Mucosa of descending colon (tissue), 3 donors: ENCODE measurements at regions not wholly inside any gene's neighbourhood (a gene's known extent, or its start where the extent isn't known, plus 50 kb on each side); places are given as distances from the start of the nearest gene placed in this dataset.
A peak's percentile ranks its signal among the peaks of the same experiment; 100 is the strongest.

Experiments
- ATAC-seq: fragments of 200-7000 bp; cut with Tn5 transposase; one replicate; pipeline ENCODE4 v1.9.1; 2020; ENCODE audit warnings: mild to moderate bottlenecking, moderate library complexity
- DNase-seq, 3 donors: peaks; one replicate each; pipeline ENCODE4 v3.0.0-alpha.2; 2020
- H3K36me3 ChIP-seq: fragments of 200-600 bp; one replicate; pipeline ENCODE4 v1.8.0; 2021; ENCODE audit warnings: low read depth, mild to moderate bottlenecking
- H3K4me1 ChIP-seq: fragments of 200-600 bp; one replicate; pipeline ENCODE4 v1.8.0; 2021; ENCODE audit warnings: low read depth, mild to moderate bottlenecking
- H3K4me3 ChIP-seq: fragments of 200-600 bp; one replicate; pipeline ENCODE4 v1.8.0; 2021; ENCODE audit warnings: mild to moderate bottlenecking
- H3K9me3 ChIP-seq: fragments of 200-600 bp; one replicate; pipeline ENCODE4 v1.8.0; 2021; ENCODE audit warnings: mild to moderate bottlenecking
- intact Hi-C, 2 donors: fragments of 100-400 bp; cut with DNase I in 1 of 2; cut with micrococcal nuclease in 1 of 2; formaldehyde crosslinking; loops; one replicate each; pipeline versions ENCODE4 v1.11.0 to v1.11.1; 2022; cut with DNase I, micrococcal nuclease
- TF ChIP-seq, protein P1 (sequence below): fragments of 200-600 bp; IDR thresholded peaks from one replicate; pipeline ENCODE4 v1.8.0; 2022; ENCODE audit warnings: antibody characterized with exemption, mild to moderate bottlenecking
- donor health status: DM: no; HTN: no; CAD: no; lungs with moderate emphysema.
- donor health status: DM: no; HTN: no; CAD: no.
- donor health status: DM: no; HTN: yes; CAD: no.

DNA sequence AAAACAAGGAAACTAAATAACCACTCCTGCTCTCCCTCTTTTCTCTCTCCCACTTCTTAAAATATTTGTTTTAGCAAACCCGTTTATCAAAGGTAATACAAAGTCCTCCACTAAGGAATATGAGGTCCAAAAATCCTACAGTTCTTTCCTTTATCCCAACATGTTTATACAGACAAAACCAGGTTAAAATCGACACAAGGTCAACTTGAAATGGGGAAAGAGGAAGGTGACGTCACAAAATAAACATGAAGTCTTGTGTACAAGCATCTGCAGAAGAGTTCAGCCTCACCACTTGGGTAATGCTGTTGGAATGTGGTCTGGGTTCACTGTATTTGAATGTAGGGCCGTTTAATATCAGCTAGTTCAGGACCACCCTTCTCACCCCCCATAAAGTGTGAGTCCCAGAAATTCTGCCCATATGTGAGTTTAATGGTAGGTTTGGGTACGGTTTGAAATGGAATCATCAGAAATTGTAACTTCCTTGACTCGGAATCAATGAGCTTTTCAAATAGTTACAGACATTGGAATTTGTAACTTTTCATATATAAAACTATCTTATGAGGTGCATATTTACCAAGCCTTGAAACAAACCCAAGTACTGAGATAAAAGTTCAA is 120.0 kb upstream of the SLC38A2 start:
- H3K4me1 ChIP-seq = no peaks in the 10 kb centered on the region

DNA sequence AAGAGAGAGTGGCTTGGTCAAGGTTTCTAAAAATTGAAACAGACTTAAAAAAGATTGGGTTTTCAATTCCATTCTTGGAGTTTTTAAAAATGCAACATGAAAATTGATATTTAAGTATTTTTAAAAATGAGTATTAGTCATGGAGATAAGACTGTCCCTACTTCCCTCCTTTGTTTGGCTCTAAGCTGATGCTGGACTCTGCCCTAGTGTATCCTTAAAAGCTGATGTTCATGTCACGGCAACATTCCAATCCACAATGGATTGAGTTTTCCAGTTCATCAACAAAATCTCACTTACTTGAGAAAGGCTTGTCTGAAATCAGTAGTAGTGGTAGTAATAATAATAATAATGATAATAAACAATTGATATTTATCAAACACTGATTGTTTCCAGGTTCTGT is 119.0 kb upstream of the SLC38A2 start:
- TF ChIP-seq, protein P1, sequence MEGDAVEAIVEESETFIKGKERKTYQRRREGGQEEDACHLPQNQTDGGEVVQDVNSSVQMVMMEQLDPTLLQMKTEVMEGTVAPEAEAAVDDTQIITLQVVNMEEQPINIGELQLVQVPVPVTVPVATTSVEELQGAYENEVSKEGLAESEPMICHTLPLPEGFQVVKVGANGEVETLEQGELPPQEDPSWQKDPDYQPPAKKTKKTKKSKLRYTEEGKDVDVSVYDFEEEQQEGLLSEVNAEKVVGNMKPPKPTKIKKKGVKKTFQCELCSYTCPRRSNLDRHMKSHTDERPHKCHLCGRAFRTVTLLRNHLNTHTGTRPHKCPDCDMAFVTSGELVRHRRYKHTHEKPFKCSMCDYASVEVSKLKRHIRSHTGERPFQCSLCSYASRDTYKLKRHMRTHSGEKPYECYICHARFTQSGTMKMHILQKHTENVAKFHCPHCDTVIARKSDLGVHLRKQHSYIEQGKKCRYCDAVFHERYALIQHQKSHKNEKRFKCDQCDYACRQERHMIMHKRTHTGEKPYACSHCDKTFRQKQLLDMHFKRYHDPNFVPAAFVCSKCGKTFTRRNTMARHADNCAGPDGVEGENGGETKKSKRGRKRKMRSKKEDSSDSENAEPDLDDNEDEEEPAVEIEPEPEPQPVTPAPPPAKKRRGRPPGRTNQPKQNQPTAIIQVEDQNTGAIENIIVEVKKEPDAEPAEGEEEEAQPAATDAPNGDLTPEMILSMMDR = no peak
- intact Hi-C loops = no loop called here
- H3K9me3 ChIP-seq = no peaks in the 10 kb centered on the region
- ATAC-seq = no peak
- H3K4me1 ChIP-seq = no peaks in the 10 kb centered on the region
- H3K36me3 ChIP-seq = no peaks in the 10 kb centered on the region
- no peak overlapping the region for H3K4me3 ChIP-seq
- no peak for DNase-seq

More for the DNA sequence above, 120.0 kb upstream of the SLC38A2 start:
- Histone ChIP-seq H3K4me3 (no peak overlapping the region), H3K9me3 (no peaks in the 10 kb centered on the region), H3K36me3 (no peaks in the 10 kb centered on the region)
- intact Hi-C loops = no loop called here
- DNase-seq = no peak
- TF ChIP-seq, protein P1 = no peak
- ATAC-seq = peak; percentile 36

DNA sequence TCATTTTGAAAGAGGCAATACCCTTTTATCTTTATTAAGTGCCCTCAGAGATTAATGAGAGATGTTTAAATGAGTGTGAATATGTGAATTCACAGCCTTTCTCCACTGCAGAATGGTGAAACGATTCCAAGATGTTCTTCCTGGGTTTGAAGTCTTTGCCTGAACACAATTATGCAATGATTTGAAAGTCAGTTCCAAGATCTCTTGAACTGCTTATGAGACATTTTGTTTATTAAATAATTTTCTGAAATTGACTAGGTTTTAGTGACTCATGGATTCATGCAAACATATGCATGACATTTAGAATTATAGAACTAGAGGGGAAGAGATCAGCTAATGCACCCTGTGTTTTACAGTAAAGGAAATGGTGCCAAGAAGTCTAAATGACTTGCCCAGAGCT is 118.1 kb upstream of the SLC38A2 start:
- no peak for ATAC-seq
- Histone ChIP-seq H3K4me3 (no peak overlapping the region), H3K36me3 (no peaks in the 10 kb centered on the region), H3K9me3 (no peaks in the 10 kb centered on the region), H3K4me1 (no peaks in the 10 kb centered on the region)
- intact Hi-C loops = no loop called here
- TF ChIP-seq, protein P1 = no peak
- no peak for DNase-seq

DNA sequence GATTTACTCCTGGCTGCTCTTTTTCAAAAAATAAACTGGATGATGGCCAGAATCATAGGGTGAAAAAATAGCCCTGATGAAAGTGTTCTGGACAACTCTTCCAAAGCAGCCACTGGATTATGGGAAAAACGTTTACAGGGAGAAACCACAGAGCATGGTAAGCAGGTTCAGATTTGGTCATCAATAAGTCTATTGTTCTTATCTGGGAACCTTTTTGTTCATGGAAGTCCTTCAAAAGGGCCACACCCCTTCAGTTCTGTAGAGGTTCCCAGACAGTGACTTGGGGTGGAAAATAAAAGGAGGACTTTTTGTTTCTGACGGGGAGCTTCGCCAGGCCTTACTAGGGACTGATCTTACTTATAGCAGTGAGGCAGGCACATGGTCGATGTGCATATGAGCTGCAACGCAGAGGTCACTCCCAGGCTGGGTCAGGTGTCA is 117.4 kb upstream of the SLC38A2 start:
- no peaks in the 10 kb centered on the region for H3K4me1 ChIP-seq
- intact Hi-C loops = no loop called here
- TF ChIP-seq, protein P1 = no peak
- H3K9me3 ChIP-seq = no peaks in the 10 kb centered on the region
- no peaks in the 10 kb centered on the region for H3K36me3 ChIP-seq
- DNase-seq = no peak
- no peak overlapping the region for H3K4me3 ChIP-seq
- no peak for ATAC-seq

GRCh38 chr12:46487567-46488131 is 115.1 kb upstream of the SLC38A2 start:
- no peaks in the 10 kb centered on the region for H3K9me3 ChIP-seq
- ATAC-seq = peak; percentile 53
- no peak overlapping the region for H3K4me3 ChIP-seq
- TF ChIP-seq, protein P1 = no peak
- DNase-seq = no peak
- intact Hi-C loops = no loop called here
- H3K4me1 ChIP-seq = no peaks in the 10 kb centered on the region
- no peaks in the 10 kb centered on the region for H3K36me3 ChIP-seq
